ENCODE measurements at regions not wholly inside any gene's neighbourhood (a gene's known extent, or its start where the extent isn't known, plus 50 kb on each side); places are given as distances from the start of the nearest gene placed in this dataset.
"Not testable (repeated sequence)": the region's sequence is repeated elsewhere in the genome, so short reads cannot be mapped to it uniquely, and the experiment has no call there.

DNA sequence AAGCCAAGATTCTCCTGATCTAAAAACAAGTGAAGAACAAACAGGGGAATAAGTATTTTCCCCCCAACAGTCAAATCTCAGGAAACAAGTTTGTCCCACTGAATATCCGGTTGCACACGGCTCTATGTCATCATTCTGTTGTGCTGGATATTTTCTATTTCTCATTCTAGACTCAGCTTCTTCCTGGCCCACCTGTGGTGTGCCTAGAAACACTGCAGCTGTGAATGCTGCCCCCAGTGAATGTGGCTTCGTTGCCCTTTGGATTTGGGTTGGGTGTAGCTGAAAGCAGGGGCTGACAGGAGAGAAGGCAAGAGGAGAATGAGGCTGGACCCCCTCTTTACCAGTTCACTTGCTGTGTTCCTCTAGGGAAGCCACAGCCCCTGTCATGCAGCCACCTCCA, 181.2 kb upstream of the PROK2 start:
- DNase-seq, result no peak

DNA sequence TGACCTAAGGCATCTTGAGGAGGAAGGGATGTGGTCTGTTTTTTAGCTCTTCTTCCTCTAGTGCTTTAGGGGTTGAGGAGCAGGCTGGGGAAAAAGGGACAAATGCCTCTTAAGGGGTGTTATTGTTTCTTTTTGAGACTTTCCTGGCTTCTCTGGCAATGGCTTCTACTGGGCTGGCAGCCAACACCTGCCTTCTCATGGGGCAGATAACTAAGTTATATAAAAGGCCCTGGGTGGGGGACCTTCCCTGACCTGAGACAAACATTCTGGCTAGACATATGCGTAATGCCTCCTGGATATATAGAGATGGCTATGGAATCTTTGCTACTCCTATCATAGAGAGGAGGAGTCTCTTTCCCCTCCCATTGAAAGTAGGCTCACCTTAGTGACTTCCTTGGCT, 179.2 kb upstream of the PROK2 start:
- DNase-seq, result no peak

DNA sequence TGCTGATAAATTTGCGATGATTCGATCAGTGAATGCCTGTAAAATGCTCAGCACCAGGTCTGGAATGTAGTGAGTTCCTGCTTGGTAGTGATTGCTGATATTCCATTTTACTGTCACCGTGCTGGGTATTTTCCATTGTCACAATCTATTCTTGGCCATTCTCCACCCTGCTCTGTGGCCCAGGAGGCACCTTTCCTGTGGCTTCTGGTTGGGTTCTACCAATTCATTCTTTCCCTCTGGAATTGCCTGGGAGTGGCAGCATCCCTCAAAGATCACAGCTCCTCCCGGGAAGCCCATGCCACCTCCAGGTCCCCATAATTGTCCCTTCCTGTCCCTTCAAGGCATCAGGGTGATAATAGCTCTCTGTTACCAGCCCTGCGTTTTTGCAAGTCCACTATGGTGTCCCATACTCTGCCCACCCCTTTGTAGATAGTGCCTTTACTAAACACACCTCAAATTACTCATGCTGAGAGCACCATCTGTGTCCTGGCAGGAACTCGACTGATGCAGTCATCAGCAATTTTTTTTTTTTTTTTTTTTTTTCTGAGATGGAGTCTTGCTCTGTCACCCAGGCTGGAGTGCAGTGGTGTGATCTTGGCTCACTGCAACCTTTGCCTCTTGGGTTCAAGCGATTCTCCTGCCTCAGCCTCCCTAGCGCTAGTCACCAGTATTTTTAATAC, 177.8 kb upstream of the PROK2 start:
- no peak for DNase-seq

DNA sequence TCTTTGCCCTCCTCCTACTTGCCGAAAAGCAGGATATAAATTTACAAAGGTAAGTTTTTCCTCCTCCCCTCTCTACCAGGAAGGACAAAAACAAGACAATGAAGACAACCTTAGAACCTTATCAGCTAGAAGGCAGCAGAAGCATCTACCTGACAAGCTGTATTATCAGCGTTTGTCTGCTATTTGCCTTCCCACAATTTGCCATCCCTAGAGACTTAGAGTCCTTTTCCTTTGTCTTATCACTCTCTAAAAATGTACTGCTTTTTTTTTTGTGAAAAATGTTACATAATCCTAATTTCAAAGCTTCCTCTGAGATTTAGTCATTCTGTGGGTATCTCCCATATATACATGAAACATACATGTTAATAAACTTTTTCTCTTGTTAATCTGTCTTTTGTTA, 176.9 kb upstream of the PROK2 start:
- no peak for DNase-seq

DNA sequence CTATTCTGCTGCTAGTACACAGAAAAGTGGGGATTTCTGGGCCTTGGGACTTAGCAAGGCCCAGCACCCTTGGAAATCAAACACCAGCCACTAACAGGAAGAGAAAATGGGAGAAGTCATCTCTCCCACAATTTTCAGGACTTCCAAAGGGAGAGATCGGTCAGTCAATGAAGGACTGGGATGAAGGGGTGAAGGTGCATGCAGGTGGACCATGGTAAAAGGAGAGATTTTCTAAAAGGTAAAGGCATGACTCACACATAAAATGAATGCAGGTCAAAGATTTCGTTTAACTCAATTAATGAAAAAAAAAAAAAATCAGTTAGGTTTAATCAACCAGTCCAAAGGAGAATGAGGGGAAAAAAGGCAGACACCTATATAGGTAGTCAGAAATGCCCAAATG, 176.4 kb upstream of the PROK2 start:
- no peak for DNase-seq

DNA sequence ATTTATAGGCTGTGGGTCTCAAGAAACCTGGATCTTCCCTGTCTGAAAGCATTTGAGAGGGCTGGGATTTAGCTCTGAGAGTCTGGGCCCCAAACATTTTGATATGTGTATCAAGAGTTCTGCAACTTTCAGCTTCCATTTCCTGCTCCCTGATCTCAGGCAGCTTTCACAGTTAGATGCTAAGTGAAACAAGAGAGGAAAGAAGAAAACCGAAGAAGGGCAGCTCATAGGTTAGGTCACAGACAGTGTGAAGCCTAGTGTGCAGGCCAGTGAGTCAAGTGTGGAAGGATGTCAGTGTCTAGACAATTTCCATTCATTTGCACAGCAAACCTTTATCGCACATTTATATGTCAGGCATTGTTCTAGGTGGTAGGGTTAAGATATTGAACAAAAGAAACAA, 173.6 kb upstream of the PROK2 start:
- DNase-seq, result no peak

DNA sequence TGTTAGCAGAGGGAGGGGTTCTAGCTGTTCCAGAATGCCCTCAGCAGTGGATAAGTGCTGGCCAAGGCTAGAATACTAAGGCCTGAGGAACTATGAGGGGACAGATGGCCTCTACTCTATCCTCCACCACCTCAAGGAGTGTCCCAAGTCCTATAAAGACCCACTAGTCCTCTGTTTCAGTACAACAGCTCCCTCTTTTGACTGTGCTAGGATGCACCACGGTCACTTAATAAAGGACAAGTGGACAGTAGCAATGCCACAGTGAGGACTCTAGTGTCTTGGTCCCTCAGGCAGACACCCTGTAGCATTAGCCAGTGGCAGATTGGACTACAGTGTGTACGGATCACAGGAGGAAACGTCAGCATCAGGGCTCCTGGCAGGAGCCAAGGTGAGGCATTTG, 171.8 kb upstream of the PROK2 start:
- DNase-seq, result no peak

DNA sequence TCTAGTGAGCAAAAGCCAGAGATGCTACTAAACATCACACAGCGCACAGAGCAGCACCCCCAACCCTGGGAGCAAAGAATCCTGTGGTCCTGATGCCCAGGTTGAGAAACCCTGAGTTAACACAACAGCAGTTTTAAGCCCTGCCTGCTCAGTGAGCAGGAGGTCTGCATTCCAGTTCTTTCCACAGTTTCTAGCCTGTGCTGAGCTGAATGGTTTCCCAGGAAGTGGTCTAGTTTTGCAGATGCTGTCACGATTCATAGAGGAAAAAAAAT, 171.1 kb upstream of the PROK2 start:
- no peak for DNase-seq

DNA sequence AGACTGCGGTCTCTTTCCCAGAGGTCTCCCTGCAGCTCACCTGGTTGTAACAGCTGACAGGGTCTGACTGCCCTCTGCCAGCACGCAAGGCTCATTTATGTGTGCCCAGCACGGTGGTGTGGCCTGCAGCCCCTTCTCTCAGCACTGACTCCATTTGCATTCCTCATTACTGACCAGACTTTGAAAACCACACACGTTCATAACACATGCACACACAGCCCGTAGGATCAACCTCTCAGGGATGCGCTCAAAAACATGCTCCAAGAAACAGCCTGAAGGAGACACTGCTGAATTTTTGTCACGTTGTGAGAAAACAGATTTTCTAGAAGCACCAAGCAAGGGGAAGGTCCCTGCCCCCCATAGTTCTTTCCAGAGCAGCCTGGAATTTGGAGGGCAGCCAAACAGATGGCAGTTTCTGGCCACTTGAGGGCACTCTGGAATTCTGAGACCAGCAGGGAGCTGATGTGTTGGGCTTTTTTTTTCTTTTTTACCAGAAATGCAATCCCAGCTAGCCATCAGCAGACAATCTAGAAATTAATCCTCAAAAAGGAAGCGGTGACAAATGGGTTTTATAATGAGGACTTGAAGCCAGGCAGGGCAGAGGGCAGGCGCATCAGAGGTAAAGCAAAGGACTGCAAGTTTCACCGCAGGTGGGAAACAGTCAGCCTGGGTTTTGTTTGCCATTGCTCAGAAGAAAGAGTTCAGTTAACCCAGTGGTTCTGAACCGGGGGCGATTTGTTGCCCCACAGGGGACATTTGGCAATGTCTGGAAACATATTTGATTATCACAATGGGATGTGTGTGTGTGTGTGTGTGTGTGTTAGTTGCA, 170.5 kb upstream of the PROK2 start:
- DNase-seq, result peak; percentile 72

DNA sequence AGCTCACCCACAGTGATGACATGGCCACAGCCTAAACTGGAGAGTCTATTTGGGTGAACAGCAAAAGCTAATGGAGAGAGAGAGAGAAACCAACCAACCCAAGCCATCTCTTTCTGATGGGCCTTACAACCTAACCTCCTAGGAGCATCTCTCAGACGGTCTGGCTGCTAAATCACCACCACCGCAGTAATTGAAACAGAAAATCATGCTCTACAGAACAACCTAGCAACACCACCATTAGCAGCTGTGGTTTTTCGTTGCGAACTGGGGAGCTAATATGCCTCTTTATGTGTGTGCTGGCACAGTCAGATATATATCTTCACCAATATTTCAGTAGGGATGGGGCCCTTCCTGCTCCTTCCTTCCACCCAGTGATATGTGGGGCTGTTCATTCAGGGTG, 166.9 kb upstream of the PROK2 start:
- no peak for DNase-seq

DNA sequence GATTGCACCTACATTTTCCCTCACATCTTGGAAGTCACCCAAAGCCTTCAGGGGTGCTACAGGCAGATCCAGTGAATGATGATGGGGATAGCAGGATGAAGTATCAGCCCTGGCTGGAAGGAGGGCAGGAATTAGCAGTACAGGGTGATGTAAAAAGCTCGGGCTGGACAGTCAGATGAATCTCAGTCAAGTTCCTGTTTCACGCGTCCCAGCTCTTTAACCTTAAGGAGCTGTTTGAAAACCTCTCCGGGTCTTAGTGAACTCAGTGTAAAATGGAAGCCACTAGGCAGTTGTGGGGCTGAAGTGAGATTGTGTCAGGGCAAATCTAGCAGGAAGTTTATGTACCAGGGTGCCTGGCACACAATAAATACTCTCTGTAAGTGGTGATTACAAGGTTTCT, 166.4 kb upstream of the PROK2 start:
- no peak for DNase-seq

DNA sequence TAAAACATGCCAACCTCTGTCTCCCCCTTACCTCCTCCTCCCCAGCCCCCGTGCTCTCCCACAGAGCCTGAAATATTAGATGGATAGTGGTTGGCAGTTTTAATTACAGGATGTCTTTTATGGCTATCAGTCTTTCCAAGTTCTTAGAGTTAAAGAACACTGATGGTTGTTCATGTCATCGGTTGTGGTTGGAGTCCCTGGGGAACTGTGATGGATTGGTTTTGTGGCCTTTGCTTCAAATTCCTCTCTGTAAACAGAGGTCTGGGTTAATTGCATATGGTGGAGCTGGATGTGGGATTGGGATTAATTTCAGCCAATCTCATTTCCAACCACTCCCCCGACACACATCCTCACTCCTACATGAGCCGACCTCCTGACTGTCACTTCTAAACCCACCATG, 164.5 kb upstream of the PROK2 start:
- no peak for DNase-seq

DNA sequence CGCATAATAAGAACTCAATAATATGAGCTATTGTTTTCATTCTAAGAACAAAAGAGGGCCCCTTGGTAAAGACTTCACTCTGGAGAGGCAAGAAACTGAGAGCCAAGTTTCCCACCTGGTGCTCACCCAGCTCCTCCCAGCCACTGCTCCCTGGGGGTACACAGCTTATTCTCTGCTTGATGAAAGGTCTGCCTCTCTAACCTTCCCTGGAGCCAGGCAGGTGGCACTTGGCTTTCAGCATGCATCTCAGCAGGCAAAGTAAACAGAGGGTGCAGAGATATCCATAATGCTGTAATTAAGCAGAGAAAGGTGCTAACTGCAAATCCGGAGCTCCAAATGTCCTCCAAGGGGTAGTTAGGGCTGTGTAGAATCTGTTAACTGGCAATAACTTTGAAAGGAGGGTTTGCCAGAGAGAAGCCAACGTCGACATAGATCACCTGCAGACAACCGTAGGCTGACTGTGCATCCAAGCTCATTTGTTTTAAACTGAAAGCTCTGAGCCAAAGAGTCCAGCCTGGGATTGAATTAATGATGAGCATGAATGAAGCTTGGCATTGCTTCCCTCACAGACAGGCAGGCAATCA, 159.6 kb upstream of the PROK2 start:
- no peak for DNase-seq

DNA sequence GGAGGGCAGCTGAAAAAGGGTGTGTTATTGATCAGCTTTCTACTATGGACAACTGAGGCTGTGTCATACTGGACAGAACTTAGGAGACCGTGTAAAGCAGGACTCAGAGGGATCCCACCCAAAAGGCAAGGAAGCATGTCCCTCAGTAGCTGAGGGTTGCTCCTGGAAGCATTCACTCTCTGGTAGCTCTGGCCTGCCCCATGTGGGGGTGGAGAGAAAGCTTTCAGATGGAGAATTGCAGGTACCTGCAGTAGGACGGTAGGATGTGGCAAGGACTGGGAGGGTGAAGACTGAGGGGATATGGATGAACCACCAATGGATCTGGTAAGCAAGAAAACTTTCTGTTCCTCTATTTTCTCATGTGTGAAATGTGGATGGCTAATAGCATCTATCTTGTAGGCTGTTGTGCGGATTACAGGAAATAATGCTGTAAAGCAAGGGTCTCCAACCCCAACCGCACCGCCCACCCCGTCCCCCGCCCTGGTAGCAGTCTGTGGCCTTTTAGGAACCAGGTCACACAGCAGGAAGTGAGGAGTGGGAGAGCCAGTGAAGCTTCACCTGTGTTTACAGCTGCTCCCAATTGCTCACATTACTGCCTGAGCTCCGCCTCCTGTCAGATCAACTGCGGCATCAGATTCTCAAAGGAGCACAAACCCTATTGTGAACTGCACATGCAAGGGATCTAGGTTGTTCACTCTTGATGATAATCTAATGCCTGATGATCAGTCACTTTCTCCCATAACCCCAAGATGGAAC, 157.7 kb upstream of the PROK2 start:
- DNase-seq, result no peak

DNA sequence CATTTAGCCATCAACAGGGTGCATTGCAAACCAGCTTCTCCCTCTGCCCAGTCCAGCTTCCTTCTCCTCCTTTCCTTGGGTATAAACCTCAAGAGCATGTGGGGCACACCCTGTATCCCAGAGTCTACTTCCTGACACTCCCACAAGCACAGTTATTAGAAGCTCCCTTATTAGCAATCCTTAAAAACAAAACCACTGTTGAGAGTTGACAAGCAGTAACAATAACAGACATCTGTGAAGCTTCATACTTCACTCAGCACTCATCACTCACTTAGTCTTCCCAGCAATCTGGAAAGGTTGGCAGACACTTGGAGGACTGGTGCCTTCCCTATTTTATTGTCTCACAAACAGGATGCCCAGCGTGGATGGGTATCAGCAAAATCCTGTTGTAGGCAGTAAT, 155.5 kb upstream of the PROK2 start:
- no peak for DNase-seq

DNA sequence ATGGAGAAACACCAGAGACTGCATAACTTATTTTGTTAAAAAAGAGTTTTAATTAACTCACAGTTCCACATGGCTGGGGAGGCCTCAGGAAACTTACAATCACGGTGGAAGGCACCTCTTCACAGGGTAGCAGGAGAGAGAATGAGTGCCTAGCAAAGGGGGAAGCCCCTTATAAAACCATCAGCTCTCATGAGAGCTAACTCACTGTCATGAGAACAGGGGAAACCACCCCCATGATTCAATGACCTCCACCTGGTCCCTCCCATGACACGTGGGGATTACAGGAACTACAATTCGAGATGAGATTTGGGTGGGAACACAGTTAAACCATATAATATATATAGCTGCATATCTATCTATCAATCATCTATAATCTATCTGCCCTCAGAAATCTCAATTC, 153.1 kb upstream of the PROK2 start:
- not testable (repeated sequence) for DNase-seq

DNA sequence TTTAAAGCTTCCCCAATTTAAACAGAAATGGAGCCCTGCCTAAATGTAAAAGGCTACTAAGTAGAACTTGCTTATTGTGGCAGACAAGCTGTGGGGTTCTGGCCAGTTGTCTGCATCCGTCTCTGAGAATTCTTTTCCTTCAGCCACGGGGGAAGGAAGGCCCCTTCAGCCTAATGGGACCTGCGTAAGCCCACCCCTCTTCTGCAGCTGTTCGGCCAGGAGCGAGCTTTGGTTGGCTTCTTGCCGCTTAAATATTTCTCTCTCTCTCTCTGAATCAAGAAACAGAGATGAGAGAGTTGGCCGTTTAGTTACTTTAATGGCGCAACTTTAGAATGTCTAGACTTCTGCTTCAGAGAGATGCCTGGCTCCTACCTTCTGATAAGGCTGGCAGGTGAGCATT, 151.7 kb upstream of the PROK2 start:
- no peak for DNase-seq

DNA sequence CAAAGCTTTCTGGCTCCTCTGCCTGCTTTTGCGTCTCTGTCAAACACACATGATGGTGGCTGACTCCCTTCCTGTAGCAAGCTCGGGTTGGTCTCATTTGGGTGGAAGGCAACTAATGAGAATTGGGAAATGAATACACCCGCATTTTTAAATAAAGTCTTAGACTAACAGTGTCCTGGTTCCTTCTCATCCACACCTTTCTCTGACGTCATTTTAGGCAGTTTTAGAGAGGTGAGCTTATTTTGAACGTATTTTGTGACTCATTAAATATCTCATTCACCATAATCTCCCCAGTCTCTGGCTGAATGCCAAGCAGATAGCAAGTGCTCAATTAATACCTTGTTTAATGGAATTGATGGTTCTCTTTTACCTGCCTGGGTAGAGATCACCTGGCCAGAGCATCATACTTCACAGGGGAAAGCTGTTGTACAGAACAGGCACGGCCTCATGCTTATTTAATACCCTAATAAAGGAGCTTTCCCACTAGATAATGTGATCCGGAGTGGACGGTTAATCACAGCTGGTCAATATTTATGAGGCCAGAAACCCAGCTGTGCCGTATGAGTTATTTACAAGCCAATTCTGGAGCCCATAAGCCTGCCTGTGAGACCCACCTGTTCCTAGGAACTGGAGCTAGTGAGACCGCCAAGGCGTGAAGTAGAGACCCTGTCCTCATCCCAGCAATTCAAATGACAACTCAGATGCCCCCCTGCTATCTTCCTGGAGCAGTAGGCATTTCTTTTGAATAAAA, 149.7 kb upstream of the PROK2 start:
- no peak for DNase-seq

DNA sequence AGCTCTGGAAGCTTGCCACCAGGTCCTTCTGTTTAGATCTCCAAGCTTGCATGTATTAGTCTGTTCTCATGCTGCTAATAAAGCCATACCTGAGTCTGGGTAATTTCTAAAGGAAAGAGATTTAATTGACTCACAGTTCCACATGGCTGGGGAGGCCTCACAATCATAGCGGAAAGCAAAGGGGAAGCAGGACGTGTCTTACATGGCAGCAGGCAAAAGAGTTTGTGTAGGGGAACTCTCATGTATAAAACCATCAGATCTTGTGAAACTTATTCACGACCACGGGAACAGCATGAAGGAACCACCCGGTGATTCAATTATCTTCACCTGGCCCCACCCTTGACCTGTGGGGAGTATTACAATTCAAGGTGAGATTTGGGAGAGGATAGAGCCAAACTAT, 147.0 kb upstream of the PROK2 start:
- no peak for DNase-seq

DNA sequence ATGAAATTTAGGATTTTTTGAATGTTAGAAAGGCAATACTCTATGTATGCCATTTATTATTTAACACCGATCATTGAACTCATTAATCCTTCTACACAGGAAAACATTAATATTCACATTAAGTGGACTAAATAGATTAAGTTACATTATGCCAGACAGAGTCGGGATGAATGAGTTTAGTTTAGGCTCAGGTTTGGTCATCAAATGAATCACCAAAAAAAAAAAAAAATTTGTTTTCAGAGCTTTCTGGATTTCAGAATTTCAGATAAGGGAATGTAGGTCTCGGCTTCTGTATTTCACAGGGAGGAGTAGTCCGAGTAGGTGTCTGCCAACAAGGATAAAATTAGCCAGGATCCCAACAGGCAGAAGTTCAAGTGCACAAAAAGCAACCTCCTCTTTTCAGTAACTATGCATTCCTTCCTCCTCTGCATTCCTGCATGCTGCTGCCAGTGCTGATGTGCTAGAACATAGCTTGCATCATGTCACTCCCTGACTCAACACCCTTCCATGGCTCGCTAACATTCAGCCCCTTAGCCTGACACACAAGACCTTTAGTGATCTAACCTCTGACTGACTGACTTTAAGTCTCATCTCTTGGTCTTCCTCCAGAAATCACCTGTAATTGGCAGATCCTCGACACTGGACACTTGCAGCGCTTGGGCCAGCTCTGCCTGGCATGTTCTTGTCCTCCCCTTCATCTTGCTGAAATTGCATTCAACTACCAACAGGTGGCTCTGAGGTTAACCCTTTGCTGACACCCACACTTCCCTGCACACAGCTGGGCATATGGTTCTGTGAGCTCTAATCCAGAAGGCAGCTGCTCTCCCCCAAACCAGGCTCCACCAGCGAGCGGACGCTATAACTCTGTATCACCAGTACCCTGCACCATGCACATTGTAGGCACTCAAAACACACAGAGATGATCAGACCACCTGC, 145.4 kb upstream of the PROK2 start:
- DNase-seq, result peak; percentile 8

DNA sequence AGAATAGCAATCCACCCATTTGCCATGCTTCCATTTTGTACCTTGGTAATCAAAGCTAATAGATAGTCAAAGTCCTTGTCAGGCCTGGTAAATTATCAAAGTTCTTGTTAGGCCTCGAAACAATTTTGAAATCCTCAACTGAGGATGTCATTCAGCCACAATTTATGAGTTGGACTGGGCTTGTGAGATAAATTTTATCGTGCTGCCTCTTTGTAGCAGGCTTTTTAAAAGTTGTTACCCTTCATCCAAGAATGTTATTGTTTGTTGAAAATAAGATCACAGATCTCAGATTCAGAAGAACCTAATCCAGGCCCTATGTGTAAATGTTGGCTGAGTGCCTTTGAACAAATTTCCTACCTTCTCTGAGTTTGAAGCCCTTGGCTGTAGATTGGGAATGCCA, 143.3 kb upstream of the PROK2 start:
- no peak for DNase-seq

DNA sequence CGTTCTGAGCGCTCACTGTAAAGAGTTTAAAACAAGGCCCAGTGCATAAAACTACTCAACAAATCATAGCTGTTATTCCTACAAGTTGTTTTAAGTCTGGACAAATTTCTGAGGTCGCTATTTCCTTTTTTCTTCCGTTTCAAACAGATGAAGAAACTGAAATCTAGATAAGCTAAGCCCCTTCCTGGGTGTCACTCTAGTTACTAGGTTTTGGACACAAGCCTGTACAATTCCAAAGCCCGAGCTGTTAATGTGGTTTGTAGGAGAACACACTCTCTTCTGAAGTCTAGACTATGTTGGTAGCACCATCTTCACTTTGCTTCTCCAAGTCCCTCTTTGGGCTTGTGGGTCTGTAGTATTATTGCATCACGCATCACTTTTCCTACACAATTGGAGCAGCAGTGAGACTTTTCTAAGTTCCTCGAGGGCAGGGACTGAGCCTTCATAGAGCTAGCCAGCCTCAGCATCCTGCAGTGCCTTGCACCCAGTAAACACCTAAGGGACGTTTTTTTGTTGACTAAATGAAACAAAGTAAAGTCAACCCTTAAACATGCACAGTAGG, 142.6 kb upstream of the PROK2 start:
- no peak for DNase-seq

All from kidney glomerular epithelial cell (primary cell).